Medulla oblongata (tissue), 1 donor: ENCODE measurements at regions not wholly inside any gene's neighbourhood (a gene's known extent, or its start where the extent isn't known, plus 50 kb on each side); places are given as distances from the start of the nearest gene placed in this dataset.
"Not testable (repeated sequence)": the region's sequence is repeated elsewhere in the genome, so short reads cannot be mapped to it uniquely, and the experiment has no call there.

ENCODE experiments used
- DNase-seq: peaks from one replicate; pipeline ENCODE4 v3.0.0-alpha.2; 2015; ENCODE audit errors: extremely low spot score

GRCh38 chr5:27217155-27217956 lies 179.0 kb upstream of the CDH9 start:
- DNase-seq, result no peak

- DNase-seq, result no peak
These were observed 178.1 kb upstream of the CDH9 start for GRCh38 chr5:27216367-27216950.

GRCh38 chr5:27208051-27208450 lies 169.7 kb upstream of the CDH9 start:
- no peak for DNase-seq

GRCh38 chr5:27191786-27192510 lies 153.6 kb upstream of the CDH9 start:
- DNase-seq, result no peak

- DNase-seq, result no peak
These were observed 134.3 kb upstream of the CDH9 start for GRCh38 chr5:27172693-27173092.

GRCh38 chr5:27171761-27172261 lies 133.4 kb upstream of the CDH9 start:
- no peak for DNase-seq

GRCh38 chr5:27158775-27159174 lies 120.4 kb upstream of the CDH9 start:
- no peak for DNase-seq

- no peak for DNase-seq
These were observed 119.8 kb upstream of the CDH9 start for GRCh38 chr5:27158171-27158570.

- no peak for DNase-seq
These were observed 106.1 kb upstream of the CDH9 start for GRCh38 chr5:27144456-27144855.

GRCh38 chr5:27140831-27141230 lies 102.4 kb upstream of the CDH9 start:
- DNase-seq, result no peak

- DNase-seq, result no peak
These were observed 92.2 kb upstream of the CDH9 start for GRCh38 chr5:27130587-27130986.

GRCh38 chr5:27129926-27130325 lies 91.5 kb upstream of the CDH9 start:
- no peak for DNase-seq

- no peak for DNase-seq
These were observed 87.5 kb upstream of the CDH9 start for GRCh38 chr5:27125856-27126255.

GRCh38 chr5:27124590-27124989 lies 86.2 kb upstream of the CDH9 start:
- DNase-seq, result no peak

- DNase-seq, result not testable (repeated sequence)
These were observed 81.4 kb upstream of the CDH9 start for GRCh38 chr5:27119736-27120321.

GRCh38 chr5:27103486-27103885 lies 65.1 kb upstream of the CDH9 start:
- no peak for DNase-seq

- not testable (repeated sequence) for DNase-seq
These were observed 57.4 kb upstream of the CDH9 start for GRCh38 chr5:27095761-27096160.

GRCh38 chr5:27093279-27093678 lies 54.9 kb upstream of the CDH9 start:
- DNase-seq, result no peak

GRCh38 chr5:27091858-27092257 lies 53.5 kb upstream of the CDH9 start:
- DNase-seq, result no peak

GRCh38 chr5:27088822-27089221 lies 50.4 kb upstream of the CDH9 start:
- DNase-seq, result not testable (repeated sequence)
